BLaER1 treated with 17β-estradiol and CSF1 and Interleukin-3, amounts not matched to agents 10 nM and 100 nM (cell line): ENCODE measurements at regions not wholly inside any gene's neighbourhood (a gene's known extent, or its start where the extent isn't known, plus 50 kb on each side); places are given as distances from the start of the nearest gene placed in this dataset.
A peak's percentile ranks its signal among the peaks of the same experiment; 100 is the strongest.
"Not testable (repeated sequence)": the region's sequence is repeated elsewhere in the genome, so short reads cannot be mapped to it uniquely, and the experiment has no call there.

Source experiments
- H3K27ac ChIP-seq, 11 experiments: shearing (Covaris generic); formaldehyde crosslinking; 2 replicates each; pipeline ENCODE4 v1.8.1; 2022
- H3K27me3 ChIP-seq, 11 experiments: shearing (Covaris generic); formaldehyde crosslinking; 2 replicates each; pipeline ENCODE4 v1.8.1; 2022
- H3K36me3 ChIP-seq, 11 experiments: shearing (Covaris generic); formaldehyde crosslinking; 2 replicates each; pipeline ENCODE4 v1.8.1; 2022
- H3K4me1 ChIP-seq, 10 experiments: shearing (Covaris generic); formaldehyde crosslinking; 2 replicates each; pipeline ENCODE4 v1.8.1; 2022
- H3K4me2 ChIP-seq, 11 experiments: shearing (Covaris generic); formaldehyde crosslinking; 2 replicates each; pipeline ENCODE4 v1.8.1; 2022
- H3K4me3 ChIP-seq, 10 experiments: shearing (Covaris generic); formaldehyde crosslinking; 2 replicates each; pipeline ENCODE4 v1.8.1; 2022
- H3K9ac ChIP-seq, 11 experiments: shearing (Covaris generic); formaldehyde crosslinking; 2 replicates each; pipeline ENCODE4 v1.8.1; 2022
- H3K9me3 ChIP-seq, 11 experiments: shearing (Covaris generic); formaldehyde crosslinking; replicated peaks in 1 of 11; 2 replicates each; pipeline ENCODE4 v1.8.1; 2022
- H4K20me1 ChIP-seq, 11 experiments: shearing (Covaris generic); formaldehyde crosslinking; 2 replicates each; pipeline ENCODE4 v1.8.1; 2022
- Cebpa-rat ChIP-seq, 11 experiments: shearing (Covaris generic); IDR thresholded peaks; 2 replicates each; pipeline ENCODE4 v1.8.1; 2022

DNA sequence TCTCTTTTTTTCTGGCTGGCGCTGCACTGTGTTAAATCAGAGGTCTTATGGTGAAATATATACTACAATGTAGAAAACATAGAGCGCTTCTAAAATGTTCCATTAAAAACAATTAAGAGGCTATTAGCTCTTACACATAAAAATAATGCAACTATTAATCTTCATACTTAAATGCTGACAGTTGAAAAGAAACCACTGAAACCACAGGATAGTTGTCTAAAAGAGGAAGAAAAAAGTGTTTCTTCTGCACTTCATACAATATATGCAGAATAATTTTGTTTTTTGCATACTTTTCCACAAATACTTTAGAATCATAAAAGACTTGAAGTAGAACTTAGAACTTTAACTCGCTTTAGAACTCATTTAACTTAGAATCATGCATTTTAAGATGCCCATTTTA, 170.5 kb downstream of the PYDC2 start:
- Histone ChIP-seq H4K20me1 (no peaks in the 10 kb centered on the region), H3K4me3 (no peak overlapping the region), H3K27me3 (peaks cover 0 to 68% (median 0%) of the 10 kb centered on the region in 11 experiments; a peak in 4 of 22 replicates), H3K27ac (no peak overlapping the region), H3K9ac (no peak overlapping the region), H3K4me2 (peak overlapping the region in 10 of 11 experiments; percentile 5 to 40 (median 21); a peak in 12 of 22 replicates), H3K36me3 (no peaks in the 10 kb centered on the region), H3K9me3 (no peaks in the 10 kb centered on the region), H3K4me1 (peaks cover 5 to 14% (median 10%) of the 10 kb centered on the region in 10 experiments; a peak in 13 of 20 replicates)
- no peak for TF ChIP-seq Cebpa-rat (IDR thresholded peaks at IDR 0.05)

- no peaks in the 10 kb centered on the region for H3K36me3 ChIP-seq
- H3K27me3 ChIP-seq: peaks cover 0 to 41% (median 0%) of the 10 kb centered on the region in 11 experiments; a peak in 4 of 22 replicates
- no peak overlapping the region for H3K4me2 ChIP-seq
- no peak overlapping the region for H3K9ac ChIP-seq
- peaks cover 5 to 14% (median 10%) of the 10 kb centered on the region in 10 experiments; a peak in 13 of 20 replicates for H3K4me1 ChIP-seq
- H3K27ac ChIP-seq: no peak overlapping the region
- TF ChIP-seq Cebpa-rat (IDR thresholded peaks at IDR 0.05): no peak
- no peaks in the 10 kb centered on the region for H4K20me1 ChIP-seq
- H3K4me3 ChIP-seq: no peak overlapping the region
- H3K9me3 ChIP-seq: no peaks in the 10 kb centered on the region
Measured at GRCh38 chr3:191634902-191635301, 173.9 kb downstream of the PYDC2 start.

DNA sequence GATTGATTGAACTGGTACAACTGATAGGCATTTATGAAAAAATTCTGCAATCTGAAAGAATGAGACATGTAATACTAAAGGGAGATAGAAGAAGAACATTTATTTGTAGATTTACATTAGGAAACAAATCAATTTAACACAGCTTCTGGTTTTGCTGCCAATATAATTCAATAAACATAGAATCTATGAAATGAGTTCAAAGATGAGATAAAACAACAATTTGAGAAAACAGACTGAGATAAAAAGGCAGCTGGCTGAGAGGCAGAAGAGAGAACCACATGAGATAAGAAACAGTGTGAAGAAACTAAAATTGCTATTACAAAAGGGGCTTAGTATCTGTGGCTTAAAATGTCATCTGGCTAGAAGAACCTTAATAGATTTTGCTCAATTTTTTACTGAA, 176.6 kb downstream of the PYDC2 start:
- Histone ChIP-seq H3K27ac (no peak overlapping the region), H3K9ac (no peak overlapping the region), H3K4me3 (no peak overlapping the region), H3K36me3 (no peaks in the 10 kb centered on the region), H4K20me1 (no peaks in the 10 kb centered on the region; a peak in 2 of 22 replicates), H3K27me3 (peaks cover 0 to 30% (median 0%) of the 10 kb centered on the region in 11 experiments; a peak in 4 of 22 replicates), H3K4me2 (no peak overlapping the region), H3K4me1 (no peaks in the 10 kb centered on the region), H3K9me3 (0 out of 22 replicates have a peak, but pooled peaks cover 0 to 2% (median 0%) of the 10 kb centered on the region in 11 experiments)
- TF ChIP-seq Cebpa-rat (IDR thresholded peaks at IDR 0.05): no peak

DNA sequence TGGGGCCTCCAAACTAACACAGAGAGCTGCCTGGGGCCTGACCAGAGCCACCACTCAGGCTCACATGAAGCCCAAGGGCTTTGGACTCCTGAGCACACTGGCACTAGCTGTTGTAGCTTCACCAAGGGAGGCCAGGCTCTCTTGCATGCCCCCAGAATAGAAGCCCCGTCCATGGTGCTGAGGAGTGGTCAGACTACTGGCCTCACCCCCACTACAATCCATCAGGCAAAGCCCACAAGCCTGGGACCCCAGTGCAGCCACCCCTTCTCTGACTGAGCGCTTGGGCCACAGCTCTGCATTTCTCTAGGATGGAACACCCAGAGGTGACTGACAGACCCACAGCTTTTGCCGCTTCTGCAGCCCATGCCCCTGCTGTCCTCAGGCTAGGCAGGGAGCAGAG, 180.8 kb downstream of the PYDC2 start:
- no peak overlapping the region for H3K4me3 ChIP-seq
- no peaks in the 10 kb centered on the region for H3K4me1 ChIP-seq
- H3K4me2 ChIP-seq: no peak overlapping the region
- H3K27me3 ChIP-seq: no peaks in the 10 kb centered on the region
- H3K9me3 ChIP-seq: peaks cover 0 to 16% (median 6%) of the 10 kb centered on the region in 11 experiments; a peak in 9 of 22 replicates
- no peak overlapping the region for H3K9ac ChIP-seq
- no peaks in the 10 kb centered on the region; a peak in 2 of 22 replicates for H4K20me1 ChIP-seq
- no peak for TF ChIP-seq Cebpa-rat (IDR thresholded peaks at IDR 0.05)
- no peak overlapping the region for H3K27ac ChIP-seq
- no peaks in the 10 kb centered on the region for H3K36me3 ChIP-seq

DNA sequence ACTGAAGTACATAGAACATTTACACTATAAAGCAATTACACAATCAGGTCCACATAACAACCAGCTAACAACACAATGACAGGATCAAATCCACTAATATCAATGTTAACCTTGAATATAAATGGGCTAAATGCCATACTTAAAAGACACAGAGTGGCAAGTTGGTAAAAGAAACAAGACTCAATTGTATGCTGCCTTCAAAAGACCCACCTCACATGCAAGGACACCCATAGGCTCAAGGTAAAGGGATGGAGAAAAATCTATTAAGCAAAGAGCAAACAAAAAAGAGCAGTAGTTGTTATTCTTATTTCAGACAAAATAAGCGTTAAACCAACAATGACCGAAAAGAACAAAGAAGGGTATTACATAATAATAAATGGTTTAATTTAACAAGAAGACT, 183.3 kb downstream of the PYDC2 start:
- H3K4me1 ChIP-seq: no peaks in the 10 kb centered on the region
- H4K20me1 ChIP-seq: no peaks in the 10 kb centered on the region; a peak in 2 of 22 replicates
- no peaks in the 10 kb centered on the region for H3K36me3 ChIP-seq
- no peak overlapping the region for H3K4me3 ChIP-seq
- H3K4me2 ChIP-seq: no peak overlapping the region
- H3K27ac ChIP-seq: no peak overlapping the region
- TF ChIP-seq Cebpa-rat (IDR thresholded peaks at IDR 0.05): no peak
- H3K9ac ChIP-seq: no peak overlapping the region
- H3K27me3 ChIP-seq: no peaks in the 10 kb centered on the region
- H3K9me3 ChIP-seq: peaks cover 0 to 16% (median 6%) of the 10 kb centered on the region in 11 experiments; a peak in 9 of 22 replicates

DNA sequence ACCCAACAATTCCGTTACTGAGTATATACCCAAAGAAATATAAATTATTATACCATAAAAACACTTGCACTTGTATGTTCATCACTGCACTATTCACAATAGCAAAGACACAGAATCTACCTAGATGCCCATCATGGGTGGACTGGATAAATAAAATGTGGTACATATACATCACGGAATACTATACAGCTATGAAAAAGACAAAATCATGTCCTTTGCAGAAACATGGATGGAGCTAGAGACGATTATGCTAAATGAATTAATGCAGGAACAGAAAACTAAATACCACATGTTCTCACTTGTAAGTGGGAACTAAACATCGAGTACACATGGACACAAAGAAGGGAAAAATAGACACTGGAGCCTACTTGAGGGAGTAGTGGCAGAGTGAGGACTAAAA, 185.3 kb downstream of the PYDC2 start:
- no peak overlapping the region for H3K9ac ChIP-seq
- H3K4me1 ChIP-seq: no peaks in the 10 kb centered on the region
- H3K27me3 ChIP-seq: no peaks in the 10 kb centered on the region
- TF ChIP-seq Cebpa-rat (IDR thresholded peaks at IDR 0.05): no peak
- H3K27ac ChIP-seq: no peak overlapping the region
- no peak overlapping the region for H3K4me2 ChIP-seq
- H3K9me3 ChIP-seq: peaks cover 6 to 31% (median 19%) of the 10 kb centered on the region in 11 experiments; a peak in 21 of 22 replicates
- no peaks in the 10 kb centered on the region; a peak in 2 of 22 replicates for H4K20me1 ChIP-seq
- no peak overlapping the region for H3K4me3 ChIP-seq
- no peaks in the 10 kb centered on the region for H3K36me3 ChIP-seq

- no peak for TF ChIP-seq Cebpa-rat (IDR thresholded peaks at IDR 0.05)
- no peaks in the 10 kb centered on the region for H4K20me1 ChIP-seq
- H3K9ac ChIP-seq: no peak overlapping the region
- H3K36me3 ChIP-seq: no peaks in the 10 kb centered on the region
- no peaks in the 10 kb centered on the region for H3K27me3 ChIP-seq
- H3K27ac ChIP-seq: no peak overlapping the region
- H3K4me1 ChIP-seq: no peaks in the 10 kb centered on the region
- H3K4me2 ChIP-seq: no peak overlapping the region
- no peak overlapping the region for H3K4me3 ChIP-seq
- peaks cover 10 to 40% (median 22%) of the 10 kb centered on the region in 11 experiments; a peak in 21 of 22 replicates for H3K9me3 ChIP-seq
Measured at GRCh38 chr3:191648787-191649186, 187.8 kb downstream of the PYDC2 start.

DNA sequence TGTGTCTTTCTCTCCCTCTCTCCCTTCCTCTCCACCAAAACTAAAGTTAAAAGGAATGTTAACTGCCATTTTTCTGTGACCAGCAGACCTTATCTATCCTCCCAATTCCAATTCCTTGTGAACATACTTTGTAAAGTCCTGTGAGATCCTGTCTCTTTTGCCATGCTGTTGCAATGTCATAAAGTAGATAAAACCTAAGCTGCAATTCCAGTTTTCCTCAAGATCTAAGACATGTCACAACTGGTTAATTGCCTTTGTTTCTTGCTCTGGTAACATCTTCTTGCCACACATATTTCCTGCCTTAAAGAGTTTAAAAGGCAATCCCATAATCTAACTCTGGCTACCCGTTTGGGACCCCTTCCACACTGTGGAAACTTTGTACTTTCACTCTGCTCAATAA, 188.7 kb downstream of the PYDC2 start:
- Histone ChIP-seq H3K4me2 (no peak overlapping the region), H3K27ac (no peak overlapping the region), H3K27me3 (no peaks in the 10 kb centered on the region), H4K20me1 (no peaks in the 10 kb centered on the region), H3K4me3 (no peak overlapping the region), H3K9ac (no peak overlapping the region), H3K36me3 (no peaks in the 10 kb centered on the region), H3K9me3 (peaks cover 10 to 40% (median 22%) of the 10 kb centered on the region in 11 experiments; a peak in 21 of 22 replicates), H3K4me1 (no peaks in the 10 kb centered on the region)
- no peak for TF ChIP-seq Cebpa-rat (IDR thresholded peaks at IDR 0.05)

GRCh38 chr3:191658781-191659419, 197.9 kb downstream of the PYDC2 start:
- H3K4me3 ChIP-seq, H3K36me3 ChIP-seq, H3K4me1 ChIP-seq, H4K20me1 ChIP-seq, H3K27ac ChIP-seq, H3K9ac ChIP-seq, H3K9me3 ChIP-seq, H3K27me3 ChIP-seq, H3K4me2 ChIP-seq: not testable (repeated sequence)

DNA sequence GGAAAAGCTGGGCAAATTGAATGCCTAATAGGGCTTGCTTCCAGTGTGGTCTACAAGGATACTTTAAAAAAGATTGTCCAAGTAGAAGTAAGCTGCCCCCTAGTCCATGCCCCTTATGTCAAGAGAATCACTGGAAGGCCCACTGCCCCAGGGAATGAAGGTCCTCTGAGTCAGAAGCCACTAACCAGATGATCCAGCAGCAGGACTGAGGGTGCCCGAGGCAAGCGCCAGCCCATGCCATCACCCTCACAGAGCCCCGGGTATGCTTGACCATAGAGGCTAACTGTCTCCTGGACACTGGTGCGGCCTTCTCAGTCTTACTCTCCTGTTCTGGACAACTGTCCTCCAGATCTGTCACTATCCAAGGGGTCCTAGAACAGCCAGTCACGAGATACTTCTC, 201.2 kb downstream of the PYDC2 start:
- H3K4me3 ChIP-seq, H3K4me2 ChIP-seq, H3K27ac ChIP-seq, H3K4me1 ChIP-seq, H3K27me3 ChIP-seq, H4K20me1 ChIP-seq, H3K36me3 ChIP-seq, H3K9me3 ChIP-seq, H3K9ac ChIP-seq: not testable (repeated sequence)
